GM18520 (cell line): ENCODE measurements at regions not wholly inside any gene's neighbourhood (a gene's known extent, or its start where the extent isn't known, plus 50 kb on each side); places are given as distances from the start of the nearest gene placed in this dataset.

Source experiments
- ATAC-seq: cut with Tn5 transposase; IDR thresholded peaks from one replicate; pipeline ENCODE4 v1.9.1; 2021; ENCODE audit not compliant: unreplicated experiment

DNA sequence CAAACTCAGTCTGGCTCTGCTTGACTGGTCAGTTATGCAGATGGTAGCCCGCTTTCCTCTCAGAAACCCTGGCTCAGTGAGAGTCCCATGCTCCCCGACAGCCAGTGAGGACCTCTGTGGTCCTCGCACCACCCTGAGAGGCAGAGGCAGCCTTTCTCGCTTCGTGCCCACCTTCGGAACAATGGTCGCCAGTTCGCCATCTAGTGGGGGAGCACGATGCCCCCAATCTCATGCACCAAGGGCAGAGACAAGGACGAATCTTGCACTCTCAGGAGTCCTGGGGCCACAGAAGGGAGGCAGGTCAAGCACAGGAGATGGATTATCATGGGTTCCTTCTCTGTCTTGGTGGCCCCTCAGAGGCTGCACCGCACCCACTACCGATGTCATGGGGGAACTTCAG, 75.2 kb downstream of the RHCG start:
- no peak for ATAC-seq

DNA sequence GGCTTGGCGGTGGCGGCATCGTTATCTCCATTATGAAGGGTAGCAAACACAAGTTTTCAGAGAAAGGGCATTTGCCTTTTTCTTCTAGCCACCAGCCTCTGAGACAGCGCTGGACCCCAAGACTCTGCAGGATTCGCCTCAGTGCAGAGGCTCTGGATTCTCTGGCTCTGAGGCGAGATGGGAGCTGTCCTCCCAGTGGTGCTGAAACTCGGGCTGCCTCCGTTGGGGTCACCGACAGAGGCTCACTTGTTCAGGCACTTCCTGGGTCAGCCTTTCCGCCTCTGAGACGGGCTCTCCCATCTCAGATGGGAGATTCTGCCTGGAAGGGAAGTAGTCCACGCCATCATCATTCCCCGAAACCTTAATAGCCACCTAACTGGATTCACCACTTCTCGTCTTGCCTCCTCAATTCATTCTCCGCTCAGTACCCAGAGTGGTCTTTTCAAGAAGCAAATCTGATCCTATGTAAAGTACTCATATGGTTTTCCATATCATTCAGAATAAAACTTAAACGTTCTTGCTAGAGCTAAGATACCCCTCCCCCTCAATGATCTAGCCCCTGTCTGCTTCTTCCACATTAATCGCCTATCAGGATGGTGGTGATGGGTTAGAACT, 76.9 kb downstream of the RHCG start:
- no peak for ATAC-seq

DNA sequence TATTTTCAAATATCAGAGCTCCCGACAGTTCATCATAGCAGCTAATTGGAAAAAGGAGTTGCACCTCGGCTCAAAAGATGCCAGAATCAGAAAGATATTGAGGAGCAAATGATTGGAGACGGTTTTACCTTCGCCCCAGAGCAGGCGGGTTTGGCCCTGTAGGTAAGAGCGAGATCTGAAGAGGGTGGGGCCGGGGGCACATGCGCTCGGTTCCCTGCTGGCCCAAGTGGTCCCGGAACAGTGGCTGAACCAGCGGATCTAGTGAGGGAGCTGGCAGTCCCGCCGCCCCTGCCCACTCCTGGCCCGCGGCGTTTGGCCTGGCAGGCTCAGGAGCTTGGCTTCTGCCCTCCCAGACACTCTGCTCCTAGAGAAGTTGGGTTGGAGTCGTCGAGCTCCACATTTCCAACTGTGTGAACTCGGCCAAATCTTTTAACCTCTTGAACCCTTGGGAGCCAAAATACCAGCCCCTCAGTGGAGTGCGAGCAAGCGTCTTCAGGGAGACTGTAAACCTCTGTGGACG, 79.1 kb downstream of the RHCG start:
- no peak for ATAC-seq

DNA sequence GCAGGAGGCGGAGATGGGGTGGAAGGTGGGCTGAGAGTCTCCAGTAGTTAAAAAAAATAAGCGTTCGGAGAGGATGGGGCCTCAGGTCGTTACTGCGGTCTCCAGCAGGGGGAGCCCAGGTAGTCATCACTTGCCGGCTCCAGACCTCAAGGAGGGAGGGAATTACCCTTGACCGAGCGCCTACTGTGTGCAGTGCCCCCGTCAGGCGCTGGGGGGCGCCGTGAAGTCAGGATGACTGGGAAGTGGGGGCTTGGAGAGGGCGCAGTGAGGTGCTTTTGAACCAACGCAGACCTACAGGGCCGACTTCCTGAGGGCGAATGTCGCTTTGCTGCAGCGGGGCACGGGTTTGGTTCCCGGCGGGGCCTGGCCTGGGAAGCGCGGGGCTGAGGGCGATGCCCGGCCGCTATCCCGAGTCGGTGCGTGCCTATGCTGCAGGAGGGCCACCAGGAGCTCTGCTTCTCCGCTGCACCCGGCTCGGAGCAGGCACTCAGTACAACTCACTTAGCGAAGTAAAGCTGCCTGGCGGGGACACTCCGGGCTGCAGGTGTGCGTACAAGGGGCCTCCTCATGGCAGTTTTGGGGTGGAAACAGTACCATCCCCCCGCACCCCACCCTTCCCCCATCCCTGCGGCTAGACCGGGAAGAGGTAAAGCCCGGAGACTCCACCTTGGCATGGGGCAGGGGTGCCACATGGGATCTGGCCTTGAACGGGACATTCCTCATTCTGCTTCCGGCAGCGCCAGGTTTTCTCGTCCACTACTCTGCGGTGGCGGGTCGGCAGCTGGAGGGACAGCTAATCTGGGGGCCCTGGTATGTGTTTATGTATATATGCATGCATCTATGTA, 79.8 kb downstream of the RHCG start:
- ATAC-seq, result no peak

DNA sequence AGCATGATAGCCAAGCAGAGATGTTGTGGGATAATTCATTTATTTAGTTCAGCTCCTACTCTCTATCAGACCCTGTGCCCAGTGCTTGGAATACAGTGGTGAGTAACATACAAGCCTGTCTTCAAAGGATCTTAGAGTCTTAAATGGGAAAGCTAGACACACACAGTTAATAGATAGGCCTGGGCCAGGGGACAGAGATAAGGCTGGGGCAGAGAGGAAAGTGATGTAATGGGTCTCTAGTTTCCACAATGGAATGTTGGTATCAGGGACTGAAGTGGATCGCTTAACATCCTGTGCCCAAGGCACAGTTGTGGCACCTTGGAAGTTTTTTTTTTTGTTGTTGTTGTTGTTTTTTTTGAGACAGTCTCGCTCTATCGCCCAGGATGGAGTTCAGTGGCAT, 79.9 kb upstream of the POLG start:
- ATAC-seq, result no peak

DNA sequence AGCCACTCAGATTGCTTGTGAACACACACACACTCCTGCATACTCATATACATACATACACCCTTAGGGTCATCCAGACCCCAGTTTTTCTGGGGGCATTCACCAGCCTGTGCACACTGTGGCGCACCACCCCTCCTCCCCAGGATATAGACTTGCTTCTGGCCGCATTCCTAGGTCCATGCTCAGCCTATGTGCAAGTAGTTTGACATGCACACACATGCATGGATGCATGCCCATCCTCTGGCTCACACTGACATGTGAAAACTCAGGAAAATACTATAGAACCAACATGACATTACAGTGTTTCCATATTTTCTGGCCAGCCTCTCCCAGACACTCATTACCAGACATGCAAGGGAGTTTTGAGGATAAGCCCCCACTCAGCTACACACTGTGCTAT, 79.3 kb upstream of the POLG start:
- ATAC-seq, result no peak

DNA sequence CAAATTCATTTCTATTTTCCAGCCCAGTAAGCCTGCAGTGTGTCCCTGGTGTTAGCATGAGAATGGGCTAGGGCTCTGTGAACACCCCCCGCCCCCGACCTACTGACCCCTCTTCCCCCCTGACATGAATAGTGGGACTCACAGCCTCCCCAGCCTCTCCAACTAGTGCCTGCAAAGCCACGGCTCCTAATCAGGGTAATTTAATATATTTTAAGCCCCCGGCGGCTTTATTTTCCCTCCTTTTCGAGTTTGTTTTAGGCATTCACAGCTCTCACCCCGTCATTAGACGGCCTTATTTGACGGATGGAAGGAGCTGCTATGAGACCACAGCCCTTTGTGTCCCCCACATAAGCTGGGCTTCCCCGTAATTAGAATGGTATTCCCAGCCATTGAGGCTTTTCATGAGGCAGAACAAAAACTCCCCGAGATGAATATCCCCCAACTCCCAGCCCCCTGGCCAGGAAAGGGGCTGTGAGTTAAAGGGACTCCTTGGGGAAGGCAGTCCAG, 78.3 kb upstream of the POLG start:
- no peak for ATAC-seq

DNA sequence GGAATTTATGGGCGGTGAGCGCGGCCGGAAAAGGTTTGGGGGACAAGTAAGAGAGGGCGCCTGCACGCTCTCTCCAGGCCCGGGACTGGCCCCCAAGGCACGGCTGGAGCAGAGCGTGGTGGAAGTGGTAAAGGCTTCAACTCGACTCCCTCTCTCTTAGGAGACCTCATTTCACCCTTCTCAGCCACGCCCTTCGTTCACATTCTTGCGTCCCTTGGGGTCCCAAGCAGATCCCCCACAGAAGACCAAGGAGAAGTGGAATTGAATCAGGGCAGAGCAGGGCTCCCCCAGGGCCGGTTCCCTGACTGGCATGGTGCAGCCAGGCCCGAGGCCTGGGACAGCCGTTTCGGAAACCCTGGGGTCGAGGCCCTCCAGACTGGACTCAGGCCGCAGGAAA, 75.4 kb upstream of the POLG start:
- ATAC-seq, result no peak

DNA sequence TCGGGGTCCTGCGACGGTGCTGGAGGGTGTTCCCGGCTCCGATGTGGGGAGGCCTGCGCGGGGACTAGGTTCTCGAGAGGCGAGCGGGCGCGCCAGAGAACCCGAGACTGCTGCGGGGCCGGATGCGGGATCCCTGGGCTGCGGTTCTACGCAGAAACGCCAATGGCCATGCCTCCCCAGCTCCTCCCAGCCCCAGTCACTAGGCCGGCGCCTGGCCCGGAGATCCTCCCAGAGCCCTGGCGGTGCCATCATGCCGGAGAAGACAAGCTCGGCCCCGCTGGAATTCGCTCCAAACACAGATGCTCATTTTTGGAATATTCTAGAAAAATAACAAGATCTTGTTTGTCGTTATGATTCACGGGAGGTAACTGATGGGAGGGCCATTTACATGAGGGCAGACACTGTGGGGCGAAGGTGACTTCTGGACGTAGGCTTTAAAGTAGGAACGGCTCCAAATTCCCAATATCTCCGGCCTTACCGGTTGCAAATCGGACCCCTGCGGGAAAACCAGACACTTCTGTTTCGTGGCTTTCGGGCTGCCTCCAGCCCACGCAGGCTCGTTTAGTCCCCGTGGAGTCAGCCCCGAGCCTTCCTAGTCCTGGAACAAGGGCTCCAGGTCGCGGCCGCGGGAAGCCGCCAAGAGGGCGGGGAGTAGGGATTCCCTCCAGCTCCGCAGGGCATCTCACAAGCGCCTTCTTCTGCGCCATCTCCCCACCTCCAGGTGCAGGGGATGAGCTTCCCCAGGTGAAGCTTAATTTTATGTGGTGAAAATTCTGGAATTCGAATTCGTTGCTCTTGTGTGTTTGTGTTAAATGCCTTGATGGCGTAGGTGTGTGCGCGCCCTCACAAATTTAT, 74.8 kb upstream of the POLG start:
- ATAC-seq, result no peak

DNA sequence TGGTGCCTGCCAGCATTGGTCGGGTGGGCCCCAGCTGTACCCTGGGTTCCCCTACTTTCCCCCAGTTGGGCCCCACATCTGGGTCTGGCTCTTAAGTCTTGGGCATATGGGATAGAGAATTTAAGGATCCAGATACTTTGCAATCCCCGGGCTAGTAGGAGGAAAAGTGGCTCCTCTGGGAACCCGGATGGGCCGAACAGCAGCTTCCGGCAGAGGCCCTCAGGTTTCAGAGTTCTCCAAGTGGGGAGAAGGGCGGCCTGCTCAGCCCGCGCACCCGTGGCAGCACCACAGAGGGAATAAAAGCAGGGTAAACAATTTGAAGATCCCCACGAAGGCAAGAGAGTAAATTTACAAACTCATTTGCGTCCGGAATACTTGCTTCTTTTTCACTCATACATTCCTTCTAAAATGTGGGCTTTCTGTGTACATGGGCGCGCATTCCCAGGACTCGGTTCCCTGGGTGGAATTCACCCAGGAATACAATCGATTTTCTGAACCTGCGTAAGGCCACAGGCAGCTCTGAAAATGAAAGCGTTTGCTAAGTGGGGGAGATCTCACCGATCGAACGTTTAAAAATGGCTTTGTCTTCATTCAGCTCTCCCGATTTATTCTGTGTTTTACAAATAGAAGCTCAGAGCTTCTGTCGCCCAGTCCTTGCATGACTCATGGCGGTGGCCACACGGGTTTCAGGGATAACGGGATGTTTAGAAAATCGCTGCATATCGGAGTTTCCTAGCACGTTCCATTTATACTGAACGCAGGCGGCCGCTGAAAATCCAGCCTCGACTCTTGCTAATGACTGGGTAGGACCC, 74.0 kb upstream of the POLG start:
- ATAC-seq, result no peak

DNA sequence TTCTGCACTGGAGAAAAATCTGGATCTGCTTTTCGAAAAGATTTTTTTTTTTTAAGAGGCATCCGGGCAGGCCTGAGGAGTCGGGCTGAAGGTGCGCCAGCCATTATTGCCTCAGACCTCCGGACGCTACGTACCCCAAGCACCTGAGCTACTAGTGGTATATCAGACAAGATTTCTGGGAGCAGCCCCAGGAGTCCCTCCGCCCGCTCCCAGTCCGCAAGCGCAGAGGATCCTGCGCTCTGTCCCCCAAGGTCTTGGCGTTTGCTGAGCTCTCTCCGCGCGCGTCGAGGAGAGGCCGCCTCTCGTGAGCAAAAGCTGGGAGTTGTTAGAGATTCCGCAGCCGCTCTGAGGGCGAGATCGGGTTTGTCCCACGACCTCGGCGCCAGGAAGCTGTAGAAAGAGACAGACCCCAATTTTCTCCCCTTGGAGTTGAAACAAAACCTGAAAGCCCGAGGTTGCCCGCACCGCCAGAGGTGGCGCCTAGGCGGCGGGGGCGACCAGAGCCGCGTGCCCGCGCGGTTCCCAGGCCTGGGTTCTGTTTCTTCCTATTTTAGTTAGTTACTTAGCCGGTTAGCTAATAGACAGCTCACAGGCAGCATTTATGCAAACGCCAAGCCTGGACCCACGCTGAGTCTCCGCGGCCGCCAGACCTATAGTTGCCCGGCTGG, 72.5 kb upstream of the POLG start:
- ATAC-seq, result no peak

DNA sequence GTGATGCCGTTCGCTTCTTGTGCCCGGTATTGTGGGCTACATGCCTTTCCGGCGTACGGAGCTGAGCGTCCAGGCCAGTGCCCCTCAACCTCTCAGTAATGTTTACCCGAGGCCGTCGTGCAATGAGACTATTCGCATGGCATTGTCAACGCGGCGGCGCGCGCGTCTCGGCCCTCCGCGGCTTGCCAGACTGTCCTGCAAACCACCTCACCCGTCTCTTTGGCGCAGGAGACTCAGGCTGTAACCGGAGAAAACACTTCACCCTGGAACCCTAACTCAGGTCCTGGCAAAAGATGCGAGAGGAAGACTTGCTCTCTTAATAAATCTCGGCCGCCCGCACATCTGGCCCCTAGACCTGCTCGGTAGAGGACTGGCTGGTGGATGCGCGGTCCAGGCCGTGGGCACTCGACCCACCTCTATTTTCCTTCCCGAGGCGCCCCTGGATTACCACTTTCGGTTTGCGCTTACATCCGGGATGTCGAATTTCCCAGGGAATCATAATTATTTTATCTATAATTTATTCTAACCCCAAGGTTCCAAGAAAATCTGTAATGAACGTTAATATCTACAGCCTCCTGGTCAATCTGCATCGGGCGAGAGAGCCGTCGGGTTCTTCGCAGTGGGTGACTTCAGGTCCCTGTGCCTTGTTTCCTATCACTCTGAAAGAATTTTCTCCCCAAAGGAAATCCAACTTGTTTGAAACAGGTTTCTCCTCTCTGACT, 71.8 kb upstream of the POLG start:
- ATAC-seq, result no peak

DNA sequence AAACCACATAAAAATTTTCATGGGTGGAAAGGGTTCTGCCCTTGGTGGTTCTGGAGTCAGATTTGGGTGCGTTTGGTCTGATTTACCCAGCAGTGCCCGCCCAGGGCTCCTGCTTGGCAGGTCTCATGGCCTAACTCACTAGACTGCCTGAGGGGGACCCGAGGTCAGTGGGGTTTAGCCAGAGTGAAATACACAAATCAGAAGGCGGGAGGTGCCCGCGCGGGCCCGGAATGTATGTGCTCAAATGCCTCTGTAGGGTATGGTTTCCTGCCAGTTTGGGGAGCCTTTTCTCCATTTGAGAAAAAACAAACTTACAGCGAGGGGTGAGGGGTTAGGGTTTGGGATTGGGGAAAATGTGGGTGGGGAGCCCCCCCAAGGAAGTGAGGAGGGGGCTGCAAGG, 70.9 kb upstream of the POLG start:
- ATAC-seq, result no peak

DNA sequence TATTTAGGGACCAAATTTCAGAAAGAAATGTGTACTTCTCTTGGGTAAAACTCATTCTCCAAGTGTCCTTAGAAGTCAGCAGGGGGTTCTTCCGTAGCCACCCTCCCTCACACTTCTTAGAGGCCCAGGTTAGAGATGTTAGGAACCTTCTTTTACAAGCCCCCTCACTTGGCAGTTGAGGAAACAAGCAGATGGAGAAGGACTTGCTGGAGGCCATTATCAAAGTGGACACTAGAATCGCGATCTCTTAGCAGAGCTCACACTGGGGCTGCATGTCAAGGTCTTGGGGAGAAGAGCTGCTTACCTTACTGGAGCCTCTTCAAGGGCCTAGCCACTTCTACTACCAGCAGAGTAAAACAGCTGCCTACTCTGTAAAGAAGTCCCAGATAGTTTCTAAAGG, 69.4 kb upstream of the POLG start:
- ATAC-seq, result no peak

DNA sequence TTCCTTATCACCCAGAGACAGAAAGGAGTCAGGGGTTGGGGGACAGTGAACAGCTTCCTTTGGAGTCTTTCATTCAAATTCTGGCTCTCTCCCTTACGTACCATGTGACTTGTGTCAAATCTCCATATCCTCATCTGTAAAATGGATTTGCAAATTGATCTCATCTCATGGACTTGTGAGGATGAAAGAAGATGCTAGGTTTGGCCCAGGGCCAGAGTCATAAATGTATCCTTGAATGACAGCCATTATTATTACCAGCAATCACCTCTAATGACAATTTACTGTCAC, 67.8 kb upstream of the POLG start:
- ATAC-seq, result no peak

DNA sequence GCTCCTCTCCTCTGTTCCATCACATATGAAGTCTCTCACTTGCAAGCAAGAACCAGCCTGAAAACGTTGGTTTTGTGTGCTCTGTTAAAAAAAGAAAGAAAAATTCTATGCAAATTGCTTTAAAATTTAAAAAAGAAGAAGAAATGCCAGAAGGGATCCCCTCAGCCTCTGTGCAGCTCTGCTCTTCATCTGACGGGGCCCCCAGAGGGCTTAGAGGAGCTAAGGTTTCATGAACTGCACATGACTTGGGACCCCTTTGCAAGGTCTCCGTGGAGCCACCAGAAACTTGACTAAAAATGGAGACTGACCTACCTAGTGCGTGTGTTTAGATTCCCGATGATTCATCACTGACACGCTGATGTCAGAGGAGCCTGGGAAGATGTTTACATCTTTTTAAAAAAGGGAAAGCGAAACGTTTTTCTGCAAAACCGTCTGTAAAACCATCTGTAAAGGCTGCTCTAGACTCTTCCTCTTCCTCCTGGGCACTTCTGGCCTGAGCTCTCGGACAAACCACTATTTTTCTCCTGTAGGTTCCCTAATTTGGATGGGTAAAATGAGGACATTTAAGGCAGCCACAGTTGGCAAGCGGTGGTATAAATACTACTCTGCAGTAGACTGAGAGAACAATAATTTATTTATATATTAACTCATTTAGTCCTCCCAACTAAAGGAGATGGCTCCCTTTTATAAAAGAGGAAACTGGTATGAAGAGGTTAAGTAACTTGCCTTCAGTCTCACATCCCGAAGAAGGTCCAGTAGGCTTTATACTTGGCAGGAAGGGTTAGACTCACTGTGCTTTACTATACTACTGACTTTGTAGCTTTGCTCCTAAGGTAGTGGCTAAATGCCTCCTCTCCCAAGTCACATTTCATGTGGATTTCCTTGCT, 67.2 kb upstream of the POLG start:
- ATAC-seq, result no peak

DNA sequence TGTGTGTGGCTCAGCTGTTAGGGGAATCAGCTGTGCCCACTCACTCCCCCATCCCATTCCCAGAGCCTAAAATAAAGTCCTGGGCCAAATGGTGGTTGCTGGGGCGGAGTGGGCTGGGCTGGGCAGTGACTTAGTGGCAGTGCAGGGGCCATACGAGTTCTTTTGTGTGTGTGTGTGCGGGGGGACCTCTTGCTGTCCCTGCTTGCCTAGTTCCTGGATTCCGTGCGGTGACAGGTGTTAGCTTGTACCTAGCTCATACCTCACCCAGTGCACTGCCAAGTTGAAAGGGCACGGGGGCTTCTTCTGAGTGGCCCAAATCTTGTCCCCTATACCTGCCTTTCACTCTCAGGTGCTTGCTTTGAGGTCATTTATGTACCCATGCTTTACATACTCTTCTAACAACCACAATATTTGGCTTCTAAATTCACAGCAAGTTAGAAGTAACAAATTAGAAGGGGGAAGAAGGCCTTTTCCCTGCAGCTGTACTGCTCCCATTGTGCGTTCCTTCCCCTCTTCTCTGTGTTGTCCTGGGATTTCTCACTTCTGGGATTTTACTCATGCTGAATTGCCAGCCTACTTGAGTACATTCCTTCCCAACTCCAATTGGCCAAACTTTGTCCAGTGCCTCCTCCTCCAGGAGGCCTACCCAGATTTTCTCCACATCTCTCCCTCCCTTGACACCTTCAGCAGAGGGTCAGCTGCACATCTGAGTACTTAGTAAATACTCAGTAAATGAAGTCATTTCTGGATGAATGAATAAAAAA, 66.3 kb upstream of the POLG start:
- no peak for ATAC-seq
